HG03159 (cell line): ENCODE measurements at regions not wholly inside any gene's neighbourhood (a gene's known extent, or its start where the extent isn't known, plus 50 kb on each side); places are given as distances from the start of the nearest gene placed in this dataset.
"Not testable (repeated sequence)": the region's sequence is repeated elsewhere in the genome, so short reads cannot be mapped to it uniquely, and the experiment has no call there.

ENCODE experiments used
- ATAC-seq: cut with Tn5 transposase; IDR thresholded peaks from one replicate; pipeline ENCODE4 v1.9.1; 2021; ENCODE audit warnings: mild to moderate bottlenecking, moderate library complexity; ENCODE audit not compliant: unreplicated experiment

DNA sequence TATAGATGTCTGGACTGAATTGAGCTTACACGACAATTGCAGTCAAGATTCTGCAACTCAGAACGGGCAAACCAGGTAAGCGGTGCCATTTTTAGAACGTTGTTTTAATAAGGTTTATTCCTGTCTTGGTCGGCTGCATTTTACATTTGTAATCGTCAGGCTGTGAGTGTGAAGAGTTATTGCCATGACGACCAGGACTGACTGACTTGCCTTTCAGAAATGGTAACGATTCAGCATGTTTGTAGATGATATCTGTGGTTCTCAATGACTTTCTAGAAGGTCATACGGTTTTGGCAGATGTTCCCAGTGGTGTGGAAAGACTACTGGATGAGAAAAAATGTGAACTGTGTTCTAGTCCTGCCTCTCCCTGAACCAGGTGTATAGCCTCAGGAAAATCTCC lies 271.3 kb upstream of the B3GALT2 start:
- no peak for ATAC-seq

DNA sequence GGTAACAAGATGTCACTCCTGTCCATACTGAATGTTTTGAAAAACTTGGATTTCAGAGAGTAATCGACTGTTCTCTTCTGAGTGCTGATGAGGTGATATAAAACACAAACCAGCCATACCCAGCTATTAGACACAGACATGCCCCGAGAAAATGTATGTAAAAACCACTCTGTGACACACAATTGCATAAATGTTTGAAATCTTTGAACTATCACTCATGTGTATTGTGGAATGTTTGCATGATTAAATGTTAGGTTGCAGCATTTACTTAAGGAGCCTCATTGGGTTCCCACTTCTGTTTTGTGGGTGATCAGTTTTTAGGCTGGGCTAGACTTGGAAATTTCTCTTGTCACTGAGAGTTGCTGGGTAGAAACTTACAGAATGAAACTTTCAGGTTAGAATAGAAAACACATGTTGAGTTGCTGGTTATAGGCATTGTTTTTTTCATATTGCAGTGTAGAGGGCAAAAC lies 270.4 kb upstream of the B3GALT2 start:
- ATAC-seq, result peak; percentile 52

DNA sequence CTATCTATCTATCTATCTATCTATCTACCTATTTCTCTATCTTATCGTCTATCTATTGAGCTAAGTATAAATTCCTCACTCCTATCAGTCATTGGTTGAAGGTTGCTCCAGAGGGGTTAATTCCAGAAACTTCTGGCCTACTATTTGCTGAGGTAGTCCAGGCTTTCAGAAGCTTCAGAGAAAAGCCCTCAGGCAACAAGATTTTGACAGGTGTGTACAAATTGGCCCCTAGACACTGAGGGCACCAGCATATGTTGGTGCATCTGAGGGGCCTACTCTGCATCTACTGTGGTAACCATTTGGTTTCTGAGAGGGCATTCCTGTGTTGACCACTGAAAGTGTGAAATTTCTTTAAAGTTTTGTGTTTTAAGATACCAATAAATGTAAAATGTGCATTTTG lies 265.2 kb upstream of the B3GALT2 start:
- no peak for ATAC-seq

- no peak for ATAC-seq
Measured at GRCh38 chr1:193451001-193451400, 264.6 kb upstream of the B3GALT2 start.

- ATAC-seq, result peak; percentile 93
Measured at GRCh38 chr1:193448682-193449461, 262.5 kb upstream of the B3GALT2 start.

DNA sequence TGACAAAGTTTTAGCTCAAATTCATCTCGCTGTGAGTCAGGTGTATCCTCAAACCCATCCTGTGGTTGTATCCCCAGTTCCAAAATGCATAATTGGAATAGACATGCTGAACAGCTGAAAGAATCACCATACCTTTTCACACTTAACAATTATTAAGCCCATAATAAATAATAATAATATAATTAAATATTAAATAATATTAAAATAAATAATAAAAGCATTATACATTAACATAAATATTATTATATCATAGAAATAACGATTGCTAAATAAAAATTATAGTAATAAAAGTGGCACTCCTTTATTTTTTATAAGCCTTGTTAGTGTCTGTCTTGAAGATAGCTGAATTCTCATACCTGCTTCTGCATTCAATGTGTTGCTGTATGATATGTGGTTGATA lies 257.5 kb upstream of the B3GALT2 start:
- no peak for ATAC-seq

DNA sequence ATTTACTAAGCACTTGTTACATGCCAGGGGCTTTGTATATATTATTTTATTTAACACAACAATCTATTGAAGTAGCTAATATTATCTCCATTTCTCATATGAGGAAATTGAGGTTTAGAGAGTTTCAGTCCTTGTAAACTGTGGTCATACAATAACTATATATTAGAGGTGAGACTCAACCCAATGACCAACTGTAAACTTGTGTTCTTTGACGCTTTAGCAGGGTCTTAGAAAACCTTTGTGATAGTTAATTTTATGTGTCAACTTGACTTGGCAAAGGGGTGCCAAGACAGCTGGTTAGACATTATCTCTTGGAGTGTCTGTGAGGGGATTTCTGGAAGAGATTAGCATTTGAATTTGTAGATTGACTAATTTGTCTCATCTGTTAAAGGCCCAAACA lies 252.4 kb upstream of the B3GALT2 start:
- ATAC-seq, result peak; percentile 89

DNA sequence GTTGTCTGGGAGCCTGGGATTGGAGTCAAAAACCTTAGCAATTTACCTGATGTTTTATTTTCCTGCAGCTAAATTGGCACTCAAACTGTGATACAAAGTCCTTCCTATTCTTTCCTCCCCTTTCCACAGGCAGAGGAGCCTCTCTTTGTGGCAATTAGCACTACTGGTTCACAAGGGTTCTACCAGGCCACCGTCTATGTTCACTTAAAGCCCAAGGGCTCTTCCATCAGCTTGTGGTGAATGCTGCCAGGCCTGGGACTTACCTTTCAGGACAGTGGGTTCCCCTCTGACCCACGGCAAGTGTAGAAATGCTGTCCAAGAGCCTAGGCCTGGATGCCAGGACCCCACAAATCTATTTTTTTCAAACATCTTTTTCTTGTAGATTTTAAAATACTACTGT lies 251.9 kb upstream of the B3GALT2 start:
- ATAC-seq, result peak; percentile 9

- no peak for ATAC-seq
Measured at GRCh38 chr1:193437785-193438184, 251.4 kb upstream of the B3GALT2 start.

DNA sequence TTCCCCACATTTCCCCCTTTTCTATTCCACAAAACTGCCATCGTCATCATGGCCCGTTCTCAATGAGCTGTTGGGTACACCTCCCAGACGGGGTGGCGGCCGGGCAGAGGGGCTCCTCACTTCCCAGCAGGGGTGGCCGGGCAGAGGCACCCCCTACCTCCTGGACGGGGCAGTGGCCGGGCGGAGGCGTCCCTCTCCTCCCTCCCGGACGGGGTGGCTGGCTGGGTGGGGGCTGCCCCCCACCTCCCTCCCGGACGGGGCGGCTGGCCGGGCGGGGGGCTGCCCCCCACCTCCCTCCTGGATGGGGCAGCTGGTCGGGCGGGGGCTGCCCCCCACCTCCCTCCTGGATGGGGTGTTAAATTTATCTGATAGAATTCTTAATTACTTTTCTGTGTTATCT lies 250.9 kb upstream of the B3GALT2 start:
- ATAC-seq, result not testable (repeated sequence)

DNA sequence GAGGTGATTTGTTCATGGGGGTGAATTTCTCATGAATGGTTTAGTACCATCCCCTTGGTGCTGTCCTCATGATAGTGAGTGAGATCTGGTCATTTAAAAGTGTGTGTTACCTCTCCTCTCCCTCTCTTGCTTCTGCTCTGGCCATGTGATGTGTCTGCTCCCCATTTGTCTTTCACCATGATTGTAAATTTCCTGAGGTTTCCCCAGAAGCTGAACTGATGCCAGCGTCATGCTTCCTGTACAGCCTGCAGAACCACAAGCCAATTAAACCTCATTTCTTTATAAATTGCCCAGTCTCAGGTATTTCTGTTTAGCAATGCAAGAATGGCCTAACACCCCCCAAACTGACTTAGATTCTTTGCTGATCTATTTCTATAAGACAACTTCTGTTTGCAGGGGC lies 249.4 kb upstream of the B3GALT2 start:
- ATAC-seq, result no peak

DNA sequence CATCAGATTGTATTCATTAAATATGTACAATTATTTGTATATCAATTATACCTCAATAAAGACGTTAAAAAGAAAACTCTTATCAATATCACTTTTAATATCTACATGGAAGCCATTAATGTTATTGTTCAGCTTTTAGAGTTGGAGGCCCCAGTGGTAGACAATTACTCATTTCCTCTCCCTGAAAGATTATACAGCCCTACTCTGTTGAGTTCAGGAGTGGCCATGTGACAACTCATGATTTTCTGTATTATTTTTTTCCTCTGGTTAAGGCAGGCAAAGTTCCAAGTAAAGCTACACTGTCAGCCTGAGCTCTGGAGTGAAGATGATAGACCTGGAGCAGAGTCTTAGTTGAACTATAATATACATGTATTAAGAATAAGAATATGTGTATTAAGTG lies 247.9 kb upstream of the B3GALT2 start:
- ATAC-seq, result no peak

GRCh38 chr1:193433599-193433998 lies 247.2 kb upstream of the B3GALT2 start:
- no peak for ATAC-seq

- no peak for ATAC-seq
Measured at GRCh38 chr1:193432979-193433587, 246.7 kb upstream of the B3GALT2 start.

DNA sequence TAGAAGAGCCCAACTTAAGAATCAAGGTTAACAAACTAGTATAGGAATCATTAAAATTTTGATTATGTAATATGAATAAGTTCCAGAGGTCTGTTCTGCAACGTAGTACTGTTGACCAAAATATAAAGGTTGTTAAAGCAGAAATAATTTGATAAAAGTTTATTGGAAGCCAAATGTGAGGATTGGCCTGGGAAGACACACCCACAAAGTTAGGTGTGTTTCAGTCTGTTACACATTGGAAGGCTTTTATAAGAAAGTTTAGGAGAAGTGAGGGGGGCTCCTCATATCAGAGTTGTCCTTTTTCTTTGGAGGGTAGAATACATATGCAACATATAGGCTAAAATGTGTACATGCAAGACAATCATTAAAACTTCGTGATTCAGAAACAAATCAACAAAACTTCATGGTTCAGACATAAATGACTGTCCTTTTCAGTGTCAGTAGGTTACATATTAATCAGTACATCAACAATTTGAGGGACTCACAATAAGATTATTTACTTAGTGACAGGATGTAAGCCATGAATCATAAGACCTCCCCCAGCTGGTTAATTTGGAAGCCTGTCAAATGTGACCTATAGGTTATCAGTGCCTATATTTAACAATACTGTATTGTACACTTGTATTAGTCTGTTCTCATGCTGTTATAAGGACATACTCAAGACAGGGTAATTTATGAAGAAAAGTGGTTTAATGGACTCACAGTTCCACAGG lies 245.0 kb upstream of the B3GALT2 start:
- ATAC-seq, result no peak

- no peak for ATAC-seq
Measured at GRCh38 chr1:193427524-193427923, 241.1 kb upstream of the B3GALT2 start.

GRCh38 chr1:193426061-193426460 lies 239.6 kb upstream of the B3GALT2 start:
- ATAC-seq, result no peak

DNA sequence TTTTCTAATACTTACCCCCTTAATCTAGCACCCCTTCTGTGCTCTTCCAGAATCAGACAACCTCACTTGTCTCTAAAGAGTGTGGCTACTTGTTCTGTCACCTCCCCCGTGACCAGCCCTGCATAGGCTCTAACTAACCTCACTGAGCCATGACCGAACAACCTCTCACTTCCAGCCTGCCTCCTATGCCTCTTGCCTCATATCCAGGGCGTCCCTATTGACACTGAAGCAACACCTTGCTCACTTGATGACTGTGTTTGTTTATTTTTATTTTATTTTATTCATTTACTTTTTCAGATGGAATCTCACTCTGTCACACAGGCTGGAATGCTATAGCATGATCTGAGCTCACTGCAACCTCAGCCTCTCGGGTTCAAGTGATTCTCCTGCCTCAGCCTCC lies 235.1 kb upstream of the B3GALT2 start:
- ATAC-seq, result no peak

DNA sequence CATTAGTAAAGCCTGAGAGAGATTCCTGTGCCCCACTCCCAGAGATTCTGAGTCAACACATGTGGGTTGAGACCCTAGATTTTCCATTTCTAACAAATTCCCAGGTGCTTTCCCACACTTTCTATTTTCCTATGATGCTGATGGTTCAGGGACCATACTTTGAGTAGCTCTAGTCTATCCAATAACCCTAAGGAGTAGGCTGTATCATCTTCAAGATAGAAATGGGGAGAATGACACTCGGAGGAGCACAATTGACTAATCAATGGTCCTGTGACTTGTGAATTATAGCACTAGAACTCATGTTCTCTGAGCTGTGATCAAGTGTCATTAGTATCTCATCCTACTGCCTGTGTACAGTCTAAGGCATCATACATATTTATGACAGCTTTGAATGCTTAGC lies 232.9 kb upstream of the B3GALT2 start:
- no peak for ATAC-seq

DNA sequence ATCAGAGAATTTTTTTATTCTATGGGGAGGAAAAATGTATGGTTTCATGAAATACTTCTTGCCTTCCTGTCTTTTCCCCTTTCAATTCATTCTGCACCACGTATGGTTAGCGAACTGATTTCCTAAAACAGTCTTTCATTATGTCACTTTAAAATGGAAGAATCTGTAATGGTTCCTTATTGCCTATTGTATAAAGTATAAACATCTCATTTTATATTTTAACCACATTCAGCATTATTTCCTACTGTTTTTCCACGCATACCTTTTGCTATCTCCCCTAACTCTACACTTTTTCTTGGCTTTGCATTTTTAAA lies 232.3 kb upstream of the B3GALT2 start:
- no peak for ATAC-seq

DNA sequence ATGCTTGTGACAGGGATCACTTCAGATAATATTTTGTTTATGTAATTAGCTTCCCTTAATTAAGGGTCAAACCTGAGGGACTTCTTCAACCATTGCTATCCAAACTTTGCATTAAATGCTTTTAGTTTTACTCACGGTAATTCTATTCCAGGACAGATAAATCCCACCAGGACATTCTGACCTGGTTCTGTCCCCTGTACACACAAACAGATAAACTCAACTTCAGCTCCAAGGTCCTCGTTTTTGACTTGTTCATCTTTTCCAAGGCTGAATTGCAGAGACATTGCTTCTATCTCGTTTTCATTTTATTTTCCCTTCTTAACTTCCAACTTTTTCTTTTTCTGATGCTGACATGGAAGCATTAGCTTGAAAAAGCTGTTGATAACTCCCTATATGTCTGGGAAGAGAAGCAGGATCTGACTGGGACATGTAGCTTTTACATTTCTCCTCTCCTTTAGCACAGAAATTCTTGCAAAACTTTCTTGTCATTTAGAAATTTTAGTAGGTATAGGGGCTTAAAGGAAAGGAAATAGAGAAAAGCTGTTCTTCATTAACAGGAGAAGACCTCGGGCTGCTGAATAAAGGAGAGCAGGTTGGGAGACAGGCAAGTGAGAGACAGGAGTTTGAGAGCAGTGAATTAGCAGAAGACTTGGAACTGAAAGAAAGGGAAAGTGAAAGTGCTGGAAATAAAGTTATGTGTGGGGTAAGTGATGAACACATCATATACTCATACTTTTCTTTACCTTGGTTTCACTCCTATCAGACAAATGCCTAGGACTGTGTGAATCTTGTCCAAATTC lies 231.7 kb upstream of the B3GALT2 start:
- ATAC-seq, result peak; percentile 76
